Hepatocyte (in vitro differentiated cells): ENCODE measurements at regions not wholly inside any gene's neighbourhood (a gene's known extent, or its start where the extent isn't known, plus 50 kb on each side); places are given as distances from the start of the nearest gene placed in this dataset.

Experiments
- DNase-seq: peaks from one replicate; pipeline ENCODE4 v3.0.0-alpha.2; 2016; ENCODE audit warnings: low spot score
- H2AFZ ChIP-seq: fragments of 200-600 bp; sonication (generic); 2 replicates; pipeline ENCODE4 v1.6.0; 2016; ENCODE audit warnings: antibody characterized with exemption, mild to moderate bottlenecking
- H3K27ac ChIP-seq: fragments of 200-600 bp; sonication (generic); 2 replicates; pipeline ENCODE4 v1.5.1; 2016; ENCODE audit warnings: mild to moderate bottlenecking
- H3K27me3 ChIP-seq: fragments of 200-600 bp; sonication (generic); 2 replicates; pipeline ENCODE4 v1.6.1; 2016
- H3K36me3 ChIP-seq: fragments of 200-600 bp; sonication (generic); replicated peaks from 2 replicates; pipeline ENCODE4 v1.5.1; 2016; ENCODE audit warnings: low read depth; ENCODE audit not compliant: insufficient read depth
- H3K4me1 ChIP-seq: fragments of 200-600 bp; sonication (generic); 2 replicates; pipeline ENCODE4 v1.5.1; 2016; ENCODE audit warnings: mild to moderate bottlenecking, moderate library complexity; ENCODE audit not compliant: insufficient read depth
- H3K4me2 ChIP-seq: fragments of 200-600 bp; sonication (generic); 2 replicates; pipeline ENCODE4 v1.6.0; 2016
- H3K4me3 ChIP-seq: fragments of 200-600 bp; sonication (generic); 2 replicates; pipeline ENCODE4 v1.5.1; 2016; ENCODE audit warnings: mild to moderate bottlenecking
- H3K79me2 ChIP-seq: fragments of 200-600 bp; sonication (generic); 2 replicates; pipeline ENCODE4 v1.6.0; 2017; ENCODE audit warnings: mild to moderate bottlenecking
- H3K9me2 ChIP-seq: fragments of 200-600 bp; sonication (generic); replicated peaks from 2 replicates; pipeline ENCODE4 v1.6.0; 2017; ENCODE audit warnings: mild to moderate bottlenecking; ENCODE audit not compliant: insufficient read depth
- H3K9me3 ChIP-seq: fragments of 200-600 bp; sonication (generic); 2 replicates; pipeline ENCODE4 v1.5.1; 2016; ENCODE audit warnings: low read depth, mild to moderate bottlenecking
- H4K20me1 ChIP-seq: fragments of 200-600 bp; sonication (generic); 2 replicates; pipeline ENCODE4 v1.6.0; 2016; ENCODE audit warnings: mild to moderate bottlenecking; ENCODE audit not compliant: insufficient read depth, poor library complexity, severe bottlenecking
- EZH2 ChIP-seq: fragments of 200-600 bp; sonication (generic); IDR thresholded peaks from 2 replicates; pipeline ENCODE4 v1.6.1; 2016; ENCODE audit warnings: antibody characterized with exemption, mild to moderate bottlenecking, borderline replicate concordance
- EZH2phosphoT487 ChIP-seq: fragments of 200-600 bp; sonication (generic); IDR thresholded peaks from one replicate; pipeline ENCODE4 v1.6.1; 2018; ENCODE audit warnings: antibody characterized with exemption, mild to moderate bottlenecking, low read depth, moderate library complexity; ENCODE audit not compliant: unreplicated experiment, severe bottlenecking
- WGBS: methylation state at CpG from one replicate; pipeline ENCODE4 v1.1.6; 2016; ENCODE audit warnings: low lambda C conversion rate; ENCODE audit errors: missing lambda C conversion rate; 5-methylcytosine and 5-hydroxymethylcytosine counted together
- TF ChIP-seq, protein P1 (sequence below): fragments of 200-600 bp; sonication (generic); IDR thresholded peaks from 2 replicates; pipeline ENCODE4 v1.5.1; 2016; ENCODE audit warnings: antibody characterized with exemption, mild to moderate bottlenecking; ENCODE audit not compliant: poor library complexity

DNA sequence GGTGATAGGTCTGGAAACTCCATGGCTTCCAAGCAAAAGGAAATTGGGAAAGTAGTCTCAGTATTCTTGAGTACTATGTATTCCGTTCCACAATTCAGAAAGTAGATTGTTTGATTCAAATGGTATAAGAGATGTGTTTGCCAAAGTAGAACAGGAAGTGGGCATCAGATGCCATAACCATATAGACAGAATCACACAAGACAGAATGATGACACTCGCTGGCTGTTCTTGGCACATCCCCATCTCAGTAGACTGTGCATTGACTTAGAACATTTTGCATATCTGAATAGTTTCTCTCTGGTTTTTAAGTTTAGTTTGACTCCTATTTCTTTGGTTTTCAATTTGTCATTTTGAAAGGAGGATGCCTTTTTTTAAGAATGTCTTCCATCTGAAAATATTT, 221.1 kb upstream of the RGS6 start:
- Histone ChIP-seq H2AFZ (no peak overlapping the region), H3K9me3 (no peaks in the 10 kb centered on the region), H3K9me2 (no peaks in the 10 kb centered on the region), H3K27me3 (no peaks in the 10 kb centered on the region), H3K36me3 (no peaks in the 10 kb centered on the region), H3K79me2 (no peaks in the 10 kb centered on the region), H4K20me1 (no peaks in the 10 kb centered on the region), H3K27ac (peak overlapping the region; percentile 39), H3K4me1 (peaks cover 14% of the 10 kb centered on the region), H3K4me2 (no peak overlapping the region), H3K4me3 (no peak overlapping the region)
- no peak for DNase-seq
- 95% methylated on average over 2 of the region's 2 CpGs for WGBS
- TF ChIP-seq EZH2 (no peak), EZH2phosphoT487 (no peak)

DNA sequence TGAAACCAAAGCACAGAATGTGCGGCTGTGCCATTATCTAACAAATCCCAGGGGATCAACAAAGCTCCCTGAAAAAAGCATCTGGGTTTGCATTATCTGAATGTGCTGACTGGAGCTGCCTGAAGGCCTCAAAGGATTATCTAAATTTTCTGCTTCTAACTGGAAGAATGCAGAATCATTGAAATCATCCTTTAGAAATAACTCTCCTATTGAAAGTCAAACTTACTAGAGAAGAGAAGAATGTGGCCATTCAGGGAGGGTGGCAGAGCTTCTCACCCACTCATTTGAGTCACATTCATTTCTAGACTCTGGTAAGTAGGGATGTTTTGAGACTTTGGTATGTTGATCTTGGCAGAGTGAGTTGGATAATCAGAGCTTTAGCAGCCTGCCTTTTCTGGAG, 220.6 kb upstream of the RGS6 start:
- Histone ChIP-seq H3K4me3 (no peak overlapping the region), H3K27me3 (no peaks in the 10 kb centered on the region), H3K27ac (peak overlapping the region; percentile 39), H3K4me1 (peaks cover 14% of the 10 kb centered on the region), H3K79me2 (no peaks in the 10 kb centered on the region), H3K9me3 (no peaks in the 10 kb centered on the region), H3K4me2 (peak overlapping the region; percentile 30), H3K36me3 (no peaks in the 10 kb centered on the region), H2AFZ (no peak overlapping the region), H4K20me1 (no peaks in the 10 kb centered on the region), H3K9me2 (no peaks in the 10 kb centered on the region)
- WGBS = 72% methylated on average over 1 of the region's 1 CpG
- TF ChIP-seq EZH2 = no peak
- TF ChIP-seq EZH2phosphoT487 = no peak
- TF ChIP-seq, protein P1, sequence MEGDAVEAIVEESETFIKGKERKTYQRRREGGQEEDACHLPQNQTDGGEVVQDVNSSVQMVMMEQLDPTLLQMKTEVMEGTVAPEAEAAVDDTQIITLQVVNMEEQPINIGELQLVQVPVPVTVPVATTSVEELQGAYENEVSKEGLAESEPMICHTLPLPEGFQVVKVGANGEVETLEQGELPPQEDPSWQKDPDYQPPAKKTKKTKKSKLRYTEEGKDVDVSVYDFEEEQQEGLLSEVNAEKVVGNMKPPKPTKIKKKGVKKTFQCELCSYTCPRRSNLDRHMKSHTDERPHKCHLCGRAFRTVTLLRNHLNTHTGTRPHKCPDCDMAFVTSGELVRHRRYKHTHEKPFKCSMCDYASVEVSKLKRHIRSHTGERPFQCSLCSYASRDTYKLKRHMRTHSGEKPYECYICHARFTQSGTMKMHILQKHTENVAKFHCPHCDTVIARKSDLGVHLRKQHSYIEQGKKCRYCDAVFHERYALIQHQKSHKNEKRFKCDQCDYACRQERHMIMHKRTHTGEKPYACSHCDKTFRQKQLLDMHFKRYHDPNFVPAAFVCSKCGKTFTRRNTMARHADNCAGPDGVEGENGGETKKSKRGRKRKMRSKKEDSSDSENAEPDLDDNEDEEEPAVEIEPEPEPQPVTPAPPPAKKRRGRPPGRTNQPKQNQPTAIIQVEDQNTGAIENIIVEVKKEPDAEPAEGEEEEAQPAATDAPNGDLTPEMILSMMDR = no peak
- peak; percentile 23 for DNase-seq

DNA sequence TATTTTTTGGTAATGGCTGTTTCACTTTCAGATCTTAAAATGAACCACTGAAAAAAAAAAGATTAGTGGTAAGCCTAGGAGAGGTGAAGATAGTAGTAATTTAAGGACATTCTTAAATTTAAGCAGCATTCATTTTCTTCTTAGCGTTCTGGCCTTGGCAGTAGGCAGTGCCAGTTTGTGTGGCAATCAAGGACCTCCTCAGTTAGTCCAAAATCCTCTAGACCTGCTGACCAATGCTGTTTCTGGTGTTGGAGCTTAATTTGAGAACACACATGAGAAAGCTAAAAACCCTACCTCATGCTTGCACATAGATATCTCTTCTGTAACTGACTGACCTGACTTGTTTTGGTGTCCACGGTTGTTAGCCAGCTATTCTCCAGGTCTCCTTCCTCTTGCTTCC, 219.8 kb upstream of the RGS6 start:
- Histone ChIP-seq H3K4me1 (peaks cover 14% of the 10 kb centered on the region), H3K9me3 (no peaks in the 10 kb centered on the region), H2AFZ (no peak overlapping the region), H3K4me3 (no peak overlapping the region), H3K9me2 (no peaks in the 10 kb centered on the region), H3K27me3 (no peaks in the 10 kb centered on the region), H3K27ac (no peak overlapping the region), H3K4me2 (no peak overlapping the region), H3K79me2 (no peaks in the 10 kb centered on the region), H4K20me1 (no peaks in the 10 kb centered on the region), H3K36me3 (no peaks in the 10 kb centered on the region)
- TF ChIP-seq EZH2phosphoT487 = no peak
- TF ChIP-seq, protein P1 = no peak
- no peak for TF ChIP-seq EZH2
- DNase-seq = no peak
- whole genome bisulfite sequencing = 91% methylated on average over 2 of the region's 2 CpGs

DNA sequence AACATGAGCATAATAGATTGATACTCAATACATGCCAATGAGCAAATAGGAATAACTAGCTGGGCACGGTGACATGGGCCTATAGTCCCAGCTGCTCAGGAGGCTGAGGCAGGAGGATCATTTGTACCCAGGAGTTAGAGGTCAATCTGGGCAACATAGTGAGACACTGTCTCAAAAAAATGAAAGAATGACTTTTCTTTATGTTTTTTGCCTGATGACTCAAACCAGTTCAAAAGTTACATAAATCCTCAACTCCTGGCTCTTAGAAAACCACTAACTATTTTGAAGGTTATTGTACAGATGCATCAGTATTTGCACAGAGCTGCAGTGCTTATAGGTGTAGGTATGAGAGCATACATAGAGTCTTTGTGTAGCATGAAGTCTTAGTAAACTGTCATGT, 219.2 kb upstream of the RGS6 start:
- Histone ChIP-seq H3K4me3 (no peak overlapping the region), H3K4me1 (peaks cover 14% of the 10 kb centered on the region), H3K27me3 (no peaks in the 10 kb centered on the region), H3K27ac (no peak overlapping the region), H4K20me1 (no peaks in the 10 kb centered on the region), H3K79me2 (no peaks in the 10 kb centered on the region), H3K9me2 (no peaks in the 10 kb centered on the region), H3K36me3 (no peaks in the 10 kb centered on the region), H2AFZ (no peak overlapping the region), H3K4me2 (no peak overlapping the region), H3K9me3 (no peaks in the 10 kb centered on the region)
- TF ChIP-seq EZH2phosphoT487 = no peak
- TF ChIP-seq, protein P1 = no peak
- TF ChIP-seq EZH2 = no peak
- 100% methylated on average over 1 of the region's 1 CpG for WGBS
- DNase-seq = no peak
